OCI-LY1 (cell line): ENCODE measurements at regions not wholly inside any gene's neighbourhood (a gene's known extent, or its start where the extent isn't known, plus 50 kb on each side); places are given as distances from the start of the nearest gene placed in this dataset.

Source experiments
- H2AFZ ChIP-seq: fragments of 200-600 bp; sonication (generic), shearing (Covaris generic); 2 replicates; pipeline ENCODE4 v1.6.0; 2014; ENCODE audit warnings: antibody characterized with exemption, mild to moderate bottlenecking, low read length
- H3F3A ChIP-seq: fragments of 200-600 bp; sonication (generic), shearing (Covaris generic); 2 replicates; pipeline ENCODE4 v1.6.0; 2014; ENCODE audit warnings: mild to moderate bottlenecking, antibody characterized with exemption, low read length, moderate library complexity; ENCODE audit not compliant: insufficient read depth
- H3K27ac ChIP-seq: fragments of 200-600 bp; sonication (generic); 2 replicates; pipeline ENCODE4 v1.5.1; 2014; ENCODE audit warnings: low read length, mixed run types, mild to moderate bottlenecking, low read depth; ENCODE audit not compliant: poor library complexity, severe bottlenecking
- H3K27me3 ChIP-seq: fragments of 200-600 bp; sonication (generic); 2 replicates; pipeline ENCODE4 v1.6.0; 2014; ENCODE audit warnings: antibody characterized with exemption, mild to moderate bottlenecking, low read length, moderate library complexity; ENCODE audit not compliant: insufficient read depth
- H3K36me3 ChIP-seq: fragments of 200-600 bp; sonication (generic); 2 replicates; pipeline ENCODE4 v1.6.1; 2014; ENCODE audit warnings: mild to moderate bottlenecking, antibody characterized with exemption, low read length, moderate library complexity, mixed read lengths; ENCODE audit not compliant: insufficient read depth
- H3K4me1 ChIP-seq: fragments of 200-600 bp; sonication (generic); 2 replicates; pipeline ENCODE4 v1.5.1; 2014; ENCODE audit warnings: mild to moderate bottlenecking, low read length, moderate library complexity; ENCODE audit not compliant: insufficient read depth, severe bottlenecking
- H3K4me2 ChIP-seq: fragments of 200-600 bp; sonication (generic), shearing (Covaris generic); 2 replicates; pipeline ENCODE4 v1.6.1; 2014; ENCODE audit warnings: low read length
- H3K4me3 ChIP-seq: fragments of 200-600 bp; sonication (generic); 2 replicates; pipeline ENCODE4 v1.5.1; 2014; ENCODE audit warnings: low read length, low read depth, mild to moderate bottlenecking, mixed read lengths; ENCODE audit not compliant: poor library complexity, severe bottlenecking
- H3K79me2 ChIP-seq: fragments of 200-600 bp; shearing (Covaris generic); 2 replicates; pipeline ENCODE4 v1.6.1; 2016; ENCODE audit warnings: mixed run types, low read length, mixed read lengths; ENCODE audit not compliant: insufficient read depth
- H3K9ac ChIP-seq: fragments of 200-600 bp; sonication (generic), shearing (Covaris generic); 2 replicates; pipeline ENCODE4 v1.6.1; 2014; ENCODE audit warnings: mild to moderate bottlenecking, low read length, mixed read lengths
- H3K9me2 ChIP-seq: fragments of 200-600 bp; sonication (generic), shearing (Covaris generic); 2 replicates; pipeline ENCODE4 v1.6.1; 2014; ENCODE audit warnings: low read depth, mild to moderate bottlenecking, low read length, mixed read lengths
- H3K9me3 ChIP-seq: fragments of 200-600 bp; shearing (Covaris generic); 2 replicates; pipeline ENCODE4 v1.6.1; 2014; ENCODE audit warnings: low read length, mixed read lengths
- H4K20me1 ChIP-seq: fragments of 200-600 bp; sonication (generic), shearing (Covaris generic); 2 replicates; pipeline ENCODE4 v1.6.0; 2016; ENCODE audit warnings: mild to moderate bottlenecking, low read length; ENCODE audit not compliant: insufficient read depth
- EZH2 ChIP-seq: fragments of 200-600 bp; sonication (generic), shearing (Covaris generic); IDR thresholded peaks from 2 replicates; pipeline ENCODE4 v1.8.0; 2017; ENCODE audit warnings: borderline replicate concordance, mixed run types, mild to moderate bottlenecking, antibody characterized with exemption, low read length, moderate library complexity, mixed read lengths
- TF ChIP-seq, protein P1 (sequence below): fragments of 200-600 bp; sonication (generic), shearing (Covaris generic); IDR thresholded peaks from 2 replicates; pipeline ENCODE4 v1.5.1; 2017; ENCODE audit warnings: mild to moderate bottlenecking, antibody characterized with exemption, low read length, moderate library complexity, mixed read lengths

DNA sequence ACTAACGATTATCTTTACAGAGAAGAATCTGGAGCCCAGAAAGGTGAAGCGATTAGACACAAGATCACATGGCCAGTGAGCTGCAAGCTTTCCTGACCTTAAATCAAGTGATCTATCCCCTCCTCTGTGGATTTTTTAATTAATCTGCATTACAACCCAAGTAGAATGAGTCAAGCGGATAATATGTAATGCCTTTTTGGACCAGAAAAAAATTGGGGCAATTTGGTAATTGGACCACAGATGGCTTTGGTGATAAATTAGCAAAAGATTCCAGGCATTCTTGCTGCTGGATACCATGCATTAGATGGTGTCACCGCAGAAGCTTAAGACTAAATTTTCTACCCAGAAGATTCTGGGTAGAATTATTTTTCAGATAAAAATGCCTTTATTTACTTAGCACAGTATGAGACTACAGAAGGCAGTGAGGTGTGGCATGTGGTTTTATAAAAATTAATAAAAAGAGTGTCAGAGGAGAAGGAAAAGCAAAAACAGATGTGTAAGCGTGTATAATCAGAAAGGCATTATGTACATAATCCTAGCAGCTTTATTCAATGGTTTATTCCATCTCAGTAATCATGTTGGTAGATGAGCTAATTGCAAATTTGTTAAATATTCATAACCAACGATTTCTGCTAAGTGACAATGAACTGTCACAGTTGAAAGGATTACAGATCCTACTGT is 53.9 kb upstream of the PCSK2 start:
- H3K4me3 ChIP-seq = no peak overlapping the region
- H2AFZ ChIP-seq = no peak overlapping the region
- H3F3A ChIP-seq = no peaks in the 10 kb centered on the region
- no peaks in the 10 kb centered on the region for H3K79me2 ChIP-seq
- no peak overlapping the region for H3K27ac ChIP-seq
- no peaks in the 10 kb centered on the region for H3K9me2 ChIP-seq
- no peak overlapping the region for H3K9ac ChIP-seq
- no peaks in the 10 kb centered on the region for H4K20me1 ChIP-seq
- no peaks in the 10 kb centered on the region for H3K4me1 ChIP-seq
- no peaks in the 10 kb centered on the region for H3K36me3 ChIP-seq
- no peaks in the 10 kb centered on the region for H3K9me3 ChIP-seq
- TF ChIP-seq, protein P1, sequence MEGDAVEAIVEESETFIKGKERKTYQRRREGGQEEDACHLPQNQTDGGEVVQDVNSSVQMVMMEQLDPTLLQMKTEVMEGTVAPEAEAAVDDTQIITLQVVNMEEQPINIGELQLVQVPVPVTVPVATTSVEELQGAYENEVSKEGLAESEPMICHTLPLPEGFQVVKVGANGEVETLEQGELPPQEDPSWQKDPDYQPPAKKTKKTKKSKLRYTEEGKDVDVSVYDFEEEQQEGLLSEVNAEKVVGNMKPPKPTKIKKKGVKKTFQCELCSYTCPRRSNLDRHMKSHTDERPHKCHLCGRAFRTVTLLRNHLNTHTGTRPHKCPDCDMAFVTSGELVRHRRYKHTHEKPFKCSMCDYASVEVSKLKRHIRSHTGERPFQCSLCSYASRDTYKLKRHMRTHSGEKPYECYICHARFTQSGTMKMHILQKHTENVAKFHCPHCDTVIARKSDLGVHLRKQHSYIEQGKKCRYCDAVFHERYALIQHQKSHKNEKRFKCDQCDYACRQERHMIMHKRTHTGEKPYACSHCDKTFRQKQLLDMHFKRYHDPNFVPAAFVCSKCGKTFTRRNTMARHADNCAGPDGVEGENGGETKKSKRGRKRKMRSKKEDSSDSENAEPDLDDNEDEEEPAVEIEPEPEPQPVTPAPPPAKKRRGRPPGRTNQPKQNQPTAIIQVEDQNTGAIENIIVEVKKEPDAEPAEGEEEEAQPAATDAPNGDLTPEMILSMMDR = no peak
- TF ChIP-seq EZH2 = no peak
- H3K27me3 ChIP-seq = no peaks in the 10 kb centered on the region
- no peak overlapping the region for H3K4me2 ChIP-seq
